GM23248 (cell line): ENCODE measurements at regions not wholly inside any gene's neighbourhood (a gene's known extent, or its start where the extent isn't known, plus 50 kb on each side); places are given as distances from the start of the nearest gene placed in this dataset.
A peak's percentile ranks its signal among the peaks of the same experiment; 100 is the strongest.

Experiments used
- DNase-seq: peaks from one replicate; pipeline ENCODE4 v3.0.0-alpha.2; 2015
- H2AFZ ChIP-seq: fragments of 200-600 bp; sonication (generic); 2 replicates; pipeline ENCODE4 v1.6.1; 2016; ENCODE audit warnings: antibody characterized with exemption
- H3F3A ChIP-seq: fragments of 200-600 bp; sonication (generic); 2 replicates; pipeline ENCODE4 v1.6.1; 2016; ENCODE audit warnings: mild to moderate bottlenecking, antibody characterized with exemption, mixed run types; ENCODE audit not compliant: insufficient read depth
- H3K27ac ChIP-seq: fragments of 200-600 bp; sonication (generic); 2 replicates; pipeline ENCODE4 v1.5.1; 2016; ENCODE audit warnings: mild to moderate bottlenecking
- H3K27me3 ChIP-seq: fragments of 200-600 bp; sonication (generic); replicated peaks from 2 replicates; pipeline ENCODE4 v1.6.1; 2016; ENCODE audit warnings: mild to moderate bottlenecking; ENCODE audit not compliant: insufficient read depth
- H3K36me3 ChIP-seq: fragments of 200-600 bp; sonication (generic); 2 replicates; pipeline ENCODE4 v1.6.1; 2016; ENCODE audit warnings: low read depth, mild to moderate bottlenecking
- H3K4me1 ChIP-seq: fragments of 200-600 bp; sonication (generic); 2 replicates; pipeline ENCODE4 v1.6.1; 2016; ENCODE audit warnings: mild to moderate bottlenecking; ENCODE audit not compliant: insufficient read depth
- H3K4me2 ChIP-seq: fragments of 200-600 bp; sonication (generic); one replicate; pipeline ENCODE4 v1.6.1; 2016; ENCODE audit warnings: mild to moderate bottlenecking; ENCODE audit not compliant: unreplicated experiment
- H3K4me3 ChIP-seq: fragments of 200-600 bp; sonication (generic); 2 replicates; pipeline ENCODE4 v1.5.1; 2016; ENCODE audit warnings: mild to moderate bottlenecking
- H3K79me2 ChIP-seq: fragments of 200-600 bp; sonication (generic); 2 replicates; pipeline ENCODE4 v1.6.1; 2016; ENCODE audit warnings: mild to moderate bottlenecking; ENCODE audit not compliant: insufficient read depth
- H3K9ac ChIP-seq: fragments of 200-600 bp; sonication (generic); 2 replicates; pipeline ENCODE4 v1.6.1; 2016; ENCODE audit warnings: mild to moderate bottlenecking
- H3K9me2 ChIP-seq: fragments of 200-600 bp; sonication (generic); 2 replicates; pipeline ENCODE4 v1.6.1; 2016; ENCODE audit warnings: mixed run types, mild to moderate bottlenecking, moderate library complexity; ENCODE audit not compliant: insufficient read depth
- H3K9me3 ChIP-seq: fragments of 200-600 bp; sonication (generic); one replicate; pipeline ENCODE4 v1.6.1; 2017; ENCODE audit warnings: low read depth
- H4K20me1 ChIP-seq: fragments of 200-600 bp; sonication (generic); 2 replicates; pipeline ENCODE4 v1.6.0; 2016; ENCODE audit not compliant: insufficient read depth
- EZH2 ChIP-seq: fragments of 200-600 bp; sonication (generic); IDR thresholded peaks from 2 replicates; pipeline ENCODE4 v1.6.1; 2018; ENCODE audit warnings: antibody characterized with exemption, mild to moderate bottlenecking; ENCODE audit not compliant: insufficient read depth, poor library complexity, severe bottlenecking
- EZH2phosphoT487 ChIP-seq: fragments of 200-600 bp; sonication (generic); IDR thresholded peaks from 2 replicates; pipeline ENCODE4 v1.6.1; 2018; ENCODE audit warnings: antibody characterized with exemption, moderate library complexity, mild to moderate bottlenecking, low read depth; ENCODE audit not compliant: insufficient read depth
- whole genome bisulfite sequencing, 2 experiments: methylation state at CpG; one replicate each; pipeline ENCODE4 v1.1.6; 2015 to 2017; ENCODE audit warnings: low lambda C conversion rate in 2 of 2, low coverage in 1 of 2; ENCODE audit errors: missing lambda C conversion rate in 2 of 2; 5-methylcytosine and 5-hydroxymethylcytosine counted together
- in situ Hi-C: fragments of 300-500 bp; cut with MboI; formaldehyde crosslinking; loops from 2 replicates; pipeline ENCODE4 v1.15.0; 2020

GRCh38 chr5:155605920-155606319 lies 592.4 kb downstream of the KIF4B start:
- no peaks in the 10 kb centered on the region for H4K20me1 ChIP-seq
- no peak overlapping the region for H2AFZ ChIP-seq
- WGBS, 2 experiments = 14 to 19% methylated on average over 1 of the region's 1 CpG
- TF ChIP-seq EZH2 (no peak), EZH2phosphoT487 (no peak)
- no peaks in the 10 kb centered on the region for H3K4me1 ChIP-seq
- H3K9me3 ChIP-seq = no peaks in the 10 kb centered on the region
- no peaks in the 10 kb centered on the region for H3K9me2 ChIP-seq
- H3K27ac ChIP-seq = no peak overlapping the region
- no peak overlapping the region for H3K9ac ChIP-seq
- DNase-seq = no peak
- H3K4me3 ChIP-seq = no peak overlapping the region
- H3K27me3 ChIP-seq = no peaks in the 10 kb centered on the region
- H3K79me2 ChIP-seq = no peaks in the 10 kb centered on the region
- in situ Hi-C loops = no loop called here
- no peaks in the 10 kb centered on the region for H3K36me3 ChIP-seq
- H3F3A ChIP-seq = no peaks in the 10 kb centered on the region
- H3K4me2 ChIP-seq = no peak overlapping the region

GRCh38 chr5:155616779-155617392 lies 603.3 kb downstream of the KIF4B start:
- in situ Hi-C loops = no loop called here
- H3K36me3 ChIP-seq = no peaks in the 10 kb centered on the region
- no peaks in the 10 kb centered on the region for H3K79me2 ChIP-seq
- no peak overlapping the region for H3K27ac ChIP-seq
- H3K4me1 ChIP-seq = no peaks in the 10 kb centered on the region
- 26 to 29% methylated on average over 4 of the region's 4 CpGs for WGBS, 2 experiments
- no peak for TF ChIP-seq EZH2phosphoT487
- TF ChIP-seq EZH2 = no peak
- H3K9ac ChIP-seq = no peak overlapping the region
- H4K20me1 ChIP-seq = no peaks in the 10 kb centered on the region
- no peak overlapping the region for H3K4me3 ChIP-seq
- H3F3A ChIP-seq = no peaks in the 10 kb centered on the region
- peak; percentile 34 for DNase-seq
- H3K9me3 ChIP-seq = no peaks in the 10 kb centered on the region
- no peak overlapping the region for H2AFZ ChIP-seq
- no peaks in the 10 kb centered on the region for H3K9me2 ChIP-seq
- no peaks in the 10 kb centered on the region for H3K27me3 ChIP-seq
- no peak overlapping the region for H3K4me2 ChIP-seq

GRCh38 chr5:155619688-155620087 lies 606.1 kb downstream of the KIF4B start:
- Histone ChIP-seq H3K36me3 (no peaks in the 10 kb centered on the region), H2AFZ (no peak overlapping the region), H3K4me1 (no peaks in the 10 kb centered on the region), H3K9ac (no peak overlapping the region), H3K27ac (no peak overlapping the region), H4K20me1 (no peaks in the 10 kb centered on the region), H3K27me3 (no peaks in the 10 kb centered on the region), H3F3A (no peaks in the 10 kb centered on the region), H3K79me2 (no peaks in the 10 kb centered on the region), H3K9me2 (no peaks in the 10 kb centered on the region), H3K9me3 (no peaks in the 10 kb centered on the region), H3K4me3 (no peak overlapping the region), H3K4me2 (no peak overlapping the region)
- in situ Hi-C loops = loop anchor here (10.0 kb wide), 1 partner anchor 1205 kb away; no protein-coding TSS in a partner anchor
- TF ChIP-seq EZH2 (no peak), EZH2phosphoT487 (no peak)
- 34 to 44% methylated on average over 5 of the region's 5 CpGs for WGBS, 2 experiments
- no peak for DNase-seq

GRCh38 chr5:155620821-155621410 lies 607.4 kb downstream of the KIF4B start:
- H3F3A ChIP-seq = no peaks in the 10 kb centered on the region
- H3K79me2 ChIP-seq = no peaks in the 10 kb centered on the region
- no peaks in the 10 kb centered on the region for H3K27me3 ChIP-seq
- no peaks in the 10 kb centered on the region for H3K36me3 ChIP-seq
- no peaks in the 10 kb centered on the region for H3K9me2 ChIP-seq
- in situ Hi-C loops = loop anchor here (10.0 kb wide), 1 partner anchor 1204 kb away; no protein-coding TSS in a partner anchor
- 40 to 44% methylated on average over 7 of the region's 7 CpGs for WGBS, 2 experiments
- no peak overlapping the region for H2AFZ ChIP-seq
- H3K9me3 ChIP-seq = no peaks in the 10 kb centered on the region
- no peak overlapping the region for H3K9ac ChIP-seq
- no peak overlapping the region for H3K4me3 ChIP-seq
- H3K4me2 ChIP-seq = no peak overlapping the region
- TF ChIP-seq EZH2phosphoT487 (no peak), EZH2 (no peak)
- H4K20me1 ChIP-seq = no peaks in the 10 kb centered on the region
- no peak for DNase-seq
- no peak overlapping the region for H3K27ac ChIP-seq
- no peaks in the 10 kb centered on the region for H3K4me1 ChIP-seq
